GM12878 (cell line): ENCODE measurements at regions not wholly inside any gene's neighbourhood (a gene's known extent, or its start where the extent isn't known, plus 50 kb on each side); places are given as distances from the start of the nearest gene placed in this dataset.

Experiments used
- ATAC-seq: fragments of 200-7000 bp; cut with Tn5 transposase; 3 replicates; pipeline ENCODE4 v1.9.1; 2020; ENCODE audit warnings: mild to moderate bottlenecking, moderate library complexity
- BruUV-seq: library from RNA; stranded (reverse); fragments of 400-500 nt; replicated peaks from 2 replicates; lab custom pipeline; 2021; lab: Mats Ljungman, UMichigan
- CTCF ChIA-PET: fragments of 300-600 bp; sonication (Branson Sonifier 250); formaldehyde crosslinking; extraction: SDS; loops from one replicate; lab custom pipeline; 2021; ENCODE audit warnings: inconsistent platforms; lab: Yijun Ruan, JAX
- POLR2A ChIA-PET: fragments of 350-600 bp; formaldehyde crosslinking; extraction: SDS; loops from one replicate; lab custom pipeline; 2021; ENCODE audit warnings: inconsistent platforms; lab: Charles Lee
- RAD21 ChIA-PET: fragments of 300-600 bp; sonication (Branson Sonifier 250); formaldehyde crosslinking; loops from one replicate; lab custom pipeline; 2023; ENCODE audit warnings: antibody characterized with exemption; ENCODE audit not compliant: unreplicated experiment; lab: Charles Lee
- SMC1A ChIA-PET: fragments of 300-600 bp; sonication (Branson Sonifier 250); formaldehyde crosslinking; loops from one replicate; lab custom pipeline; 2023; ENCODE audit not compliant: unreplicated experiment, uncharacterized antibody; lab: Charles Lee
- DNase-seq: peaks from one replicate; pipeline ENCODE4 v3.0.0-alpha.2; 2011; ENCODE audit warnings: low read depth, low spot score
- FAIRE-seq: peaks from 3 replicates; lab custom pipeline; 2011; peaks lifted over from hg19 to GRCh38; lab: Jason Lieb, UNC
- H2AFZ ChIP-seq: 2 replicates; pipeline ENCODE4 v1.6.0; 2011; ENCODE audit warnings: low read depth, low read length, control low read depth; ENCODE audit not compliant: control insufficient read depth
- H3K27ac ChIP-seq: 2 replicates; pipeline ENCODE4 v1.5.1; 2011; ENCODE audit warnings: control low read depth; ENCODE audit not compliant: control insufficient read depth, insufficient read depth
- H3K27me3 ChIP-seq, 2 experiments: replicated peaks in 1 of 2; 2 replicates each; pipeline versions ENCODE4 v1.6.0 to v1.6.1; 2011; ENCODE audit warnings: low read length in 1 of 2; ENCODE audit not compliant: control insufficient read depth in 2 of 2, insufficient read depth in 2 of 2
- H3K36me3 ChIP-seq, 2 experiments: 2 replicates each; pipeline ENCODE4 v1.5.1; 2011; ENCODE audit warnings: low read length in 1 of 2; ENCODE audit not compliant: control insufficient read depth in 2 of 2, insufficient read depth in 2 of 2
- H3K4me1 ChIP-seq: 2 replicates; pipeline ENCODE4 v1.6.1; 2011; ENCODE audit warnings: mild to moderate bottlenecking, low read length, moderate library complexity, mixed read lengths; ENCODE audit not compliant: control insufficient read depth, insufficient read depth
- H3K4me2 ChIP-seq: 2 replicates; pipeline ENCODE4 v1.6.0; 2011; ENCODE audit warnings: control low read depth; ENCODE audit not compliant: control insufficient read depth, insufficient read depth
- H3K4me3 ChIP-seq: fragments of 200-600 bp; sonication (generic); 2 replicates; pipeline ENCODE4 v1.5.1; 2016
- H3K79me2 ChIP-seq: 2 replicates; pipeline ENCODE4 v1.6.0; 2011; ENCODE audit warnings: low read length; ENCODE audit not compliant: control insufficient read depth, insufficient read depth
- H3K9ac ChIP-seq: 2 replicates; pipeline ENCODE4 v1.8.0; 2011; ENCODE audit warnings: low read length, control low read depth, mixed read lengths; ENCODE audit not compliant: control insufficient read depth, insufficient read depth
- H3K9me3 ChIP-seq: replicated peaks from 3 replicates; pipeline ENCODE4 v1.5.1; 2011; ENCODE audit warnings: mild to moderate bottlenecking, low read length; ENCODE audit not compliant: control insufficient read depth, insufficient read depth
- H4K20me1 ChIP-seq: 2 replicates; pipeline ENCODE4 v1.6.0; 2011; ENCODE audit not compliant: control insufficient read depth, insufficient read depth
- BCL3 ChIP-seq: IDR thresholded peaks from 2 replicates; pipeline ENCODE4 v1.6.1; 2011; ENCODE audit warnings: borderline replicate concordance, low read depth, mild to moderate bottlenecking, moderate library complexity, low read length; ENCODE audit not compliant: insufficient read depth, poor library complexity, severe bottlenecking
- EED ChIP-seq: sonication (generic); IDR thresholded peaks from 2 replicates; pipeline ENCODE4 v1.6.1; 2016; ENCODE audit warnings: antibody characterized with exemption, low read depth
- HDAC2 ChIP-seq: fragments of 200-600 bp; sonication (generic); IDR thresholded peaks from 2 replicates; pipeline ENCODE4 v1.6.1; 2017
- NR2C1 ChIP-seq: fragments of 450-650 bp; IDR thresholded peaks from 2 replicates; pipeline ENCODE4 v1.6.1; 2017; ENCODE audit warnings: antibody characterized with exemption, mild to moderate bottlenecking, moderate library complexity
- PAX8 ChIP-seq: fragments of 450-650 bp; IDR thresholded peaks from 2 replicates; pipeline ENCODE4 v1.6.1; 2017; ENCODE audit warnings: mild to moderate bottlenecking, moderate library complexity
- POLR2A ChIP-seq: IDR thresholded peaks from 2 replicates; pipeline ENCODE4 v1.6.1; 2011; ENCODE audit warnings: low read depth, mild to moderate bottlenecking, low read length
- RCOR1 ChIP-seq: conservative IDR thresholded peaks from 2 replicates; pipeline ENCODE4 v1.6.1; 2012; ENCODE audit warnings: low read depth, low read length, improper control_type of control experiment
- SMAD5 ChIP-seq: IDR thresholded peaks from 2 replicates; pipeline ENCODE4 v1.6.1; 2016; ENCODE audit warnings: antibody characterized with exemption, low read depth
- SPI1 ChIP-seq: IDR thresholded peaks from 2 replicates; pipeline ENCODE4 v1.6.1; 2011; ENCODE audit warnings: low read depth, mild to moderate bottlenecking, low read length, moderate library complexity, borderline replicate concordance; ENCODE audit not compliant: insufficient read depth
- SUPT20H ChIP-seq: IDR thresholded peaks from 2 replicates; pipeline ENCODE4 v1.6.1; 2011; ENCODE audit warnings: low read depth, mild to moderate bottlenecking, low read length, moderate library complexity, borderline replicate concordance; ENCODE audit not compliant: control insufficient read depth
- TAF1 ChIP-seq: IDR thresholded peaks from 2 replicates; pipeline ENCODE4 v1.6.1; 2011; ENCODE audit warnings: mild to moderate bottlenecking, low read depth, low read length, borderline replicate concordance
- TARDBP ChIP-seq: IDR thresholded peaks from 2 replicates; pipeline ENCODE4 v1.6.1; 2016; ENCODE audit warnings: borderline replicate concordance
- WRNIP1 ChIP-seq: IDR thresholded peaks from 2 replicates; pipeline ENCODE4 v1.6.1; 2011; ENCODE audit warnings: low read depth, low read length, improper control_type of control experiment, borderline replicate concordance
- ZNF207 ChIP-seq: fragments of 450-650 bp; IDR thresholded peaks from 2 replicates; pipeline ENCODE4 v1.6.1; 2014; ENCODE audit warnings: antibody characterized with exemption, mild to moderate bottlenecking, borderline replicate concordance
- ZSCAN29 ChIP-seq: fragments of 450-650 bp; IDR thresholded peaks from 2 replicates; pipeline ENCODE4 v1.6.1; 2017; ENCODE audit warnings: mild to moderate bottlenecking, moderate library complexity
- WGBS: methylation state at CpG from one replicate; pipeline ENCODE4 v1.1.6; 2016; ENCODE audit warnings: low lambda C conversion rate; ENCODE audit not compliant: insufficient replicate concordance, insufficient coverage; ENCODE audit errors: missing lambda C conversion rate; 5-methylcytosine and 5-hydroxymethylcytosine counted together
- in situ Hi-C: fragments of 300-500 bp; cut with MboI; formaldehyde crosslinking; loops from 9 replicates; pipeline ENCODE4 v1.14.3; 2018; ENCODE audit warnings: mixed read lengths
- intact Hi-C: fragments of 100-400 bp; cut with micrococcal nuclease; formaldehyde crosslinking; loops from one replicate; pipeline ENCODE4 v1.14.2; 2022; ENCODE audit not compliant: unreplicated experiment

- BruUV-seq, result no TSS peak
- Histone ChIP-seq H4K20me1 (no peaks in the 10 kb centered on the region), H3K79me2 (no peaks in the 10 kb centered on the region), H2AFZ (no peak overlapping the region), H3K27ac (no peak overlapping the region), H3K4me2 (no peak overlapping the region), H3K36me3 (no peaks in the 10 kb centered on the region), H3K4me3 (no peak overlapping the region), H3K9ac (no peak overlapping the region), H3K4me1 (no peaks in the 10 kb centered on the region), H3K9me3 (no peaks in the 10 kb centered on the region), H3K27me3 (no peaks in the 10 kb centered on the region)
- no peak for FAIRE-seq
- 34% methylated on average over 4 of the region's 4 CpGs for WGBS
- RAD21 ChIA-PET, result no interaction called here
- POLR2A ChIA-PET, result no interaction called here
- ATAC-seq, result no peak
- SMC1A ChIA-PET, result no interaction called here
- no peak for DNase-seq
- in situ Hi-C loops, result no loop called here
- no peak for TF ChIP-seq ZSCAN29
- TF ChIP-seq PAX8, result no peak
- TF ChIP-seq WRNIP1, result no peak
- TF ChIP-seq ZNF207, result no peak
- no peak for TF ChIP-seq POLR2A
- TF ChIP-seq HDAC2, result no peak
- no peak for TF ChIP-seq TAF1
- TF ChIP-seq TARDBP, result no peak
- TF ChIP-seq RCOR1, result no peak
- no peak for TF ChIP-seq EED
- TF ChIP-seq BCL3, result no peak
- TF ChIP-seq NR2C1, result no peak
- TF ChIP-seq SMAD5, result no peak
- no peak for TF ChIP-seq SPI1
- TF ChIP-seq SUPT20H, result no peak
- intact Hi-C loops, result no loop called here
- CTCF ChIA-PET, result no interaction called here
These were observed 365.0 kb upstream of the TFPI start for GRCh38 chr2:187918996-187919821.
